ENCODE measurements at regions not wholly inside any gene's neighbourhood (a gene's known extent, or its start where the extent isn't known, plus 50 kb on each side); places are given as distances from the start of the nearest gene placed in this dataset.

DNA sequence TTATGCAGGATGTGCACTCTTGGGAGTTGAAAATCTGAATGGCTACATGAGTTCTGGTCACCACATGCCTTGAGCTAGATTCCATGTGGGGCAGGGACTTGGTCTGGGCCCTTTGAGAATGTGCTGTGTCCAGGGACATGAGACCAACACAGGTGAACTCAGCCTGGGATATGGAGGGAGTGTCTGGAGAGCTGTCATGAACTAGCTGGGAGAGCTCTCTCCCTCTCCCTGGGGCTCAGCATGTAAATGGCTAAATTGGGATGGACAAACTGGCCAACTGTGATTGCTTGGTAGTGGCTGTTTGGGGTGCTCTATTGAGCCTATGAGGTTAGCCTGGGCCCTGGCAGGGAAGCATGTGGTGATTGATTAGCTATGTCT, 105.1 kb upstream of the HS6ST1 start:
- no peak for TF ChIP-seq CTCF (IDR thresholded peaks at IDR 0.05; ENCODE audit: insufficient read depth, low read length)
- TF ChIP-seq POLR2AphosphoS5 (IDR thresholded peaks at IDR 0.05; ENCODE audit: low read depth) = no peak
- no peak for TF ChIP-seq REST (IDR thresholded peaks at IDR 0.05; ENCODE audit: insufficient replicate concordance, low read depth)
- no peak for TF ChIP-seq GABPA (IDR thresholded peaks at IDR 0.05; ENCODE audit: low read depth)

Data from HL-60 (cell line).